Activated gamma-delta T cell treated with Interleukin-2 at 50 U/mL for 16 hours (primary cell): ENCODE measurements at regions not wholly inside any gene's neighbourhood (a gene's known extent, or its start where the extent isn't known, plus 50 kb on each side); places are given as distances from the start of the nearest gene placed in this dataset.

ENCODE experiments used
- DNase-seq: peaks from one replicate; pipeline ENCODE4 v3.0.0-alpha.2; 2020

GRCh38 chr11:29023761-29024160 lies 915.6 kb downstream of the METTL15 start:
- DNase-seq, result no peak

GRCh38 chr11:29022676-29023075 lies 914.5 kb downstream of the METTL15 start:
- no peak for DNase-seq

- no peak for DNase-seq
Observed at GRCh38 chr11:29019960-29020683, 911.9 kb downstream of the METTL15 start.

- DNase-seq, result no peak
Observed at GRCh38 chr11:29018631-29019030, 910.4 kb downstream of the METTL15 start.

- DNase-seq, result no peak
Observed at GRCh38 chr11:29017941-29018340, 909.8 kb downstream of the METTL15 start.

GRCh38 chr11:29012507-29012906 lies 904.3 kb downstream of the METTL15 start:
- no peak for DNase-seq

- no peak for DNase-seq
Observed at GRCh38 chr11:29009426-29009825, 901.2 kb downstream of the METTL15 start.

GRCh38 chr11:29008481-29008880 lies 900.3 kb downstream of the METTL15 start:
- DNase-seq, result no peak

- no peak for DNase-seq
Observed at GRCh38 chr11:29006668-29007067, 898.5 kb downstream of the METTL15 start.

- no peak for DNase-seq
Observed at GRCh38 chr11:29005401-29005980, 897.3 kb downstream of the METTL15 start.

- no peak for DNase-seq
Observed at GRCh38 chr11:29002816-29003215, 894.6 kb downstream of the METTL15 start.

- no peak for DNase-seq
Observed at GRCh38 chr11:28999620-29000019, 891.4 kb downstream of the METTL15 start.

- no peak for DNase-seq
Observed at GRCh38 chr11:28992996-28993395, 884.8 kb downstream of the METTL15 start.

- no peak for DNase-seq
Observed at GRCh38 chr11:28984231-28984630, 876.0 kb downstream of the METTL15 start.

- no peak for DNase-seq
Observed at GRCh38 chr11:28983780-28984179, 875.6 kb downstream of the METTL15 start.

GRCh38 chr11:28981381-28981780 lies 873.2 kb downstream of the METTL15 start:
- no peak for DNase-seq

GRCh38 chr11:28976801-28977145 lies 868.6 kb downstream of the METTL15 start:
- DNase-seq, result no peak

- DNase-seq, result no peak
Observed at GRCh38 chr11:28976012-28976800, 868.0 kb downstream of the METTL15 start.

- no peak for DNase-seq
Observed at GRCh38 chr11:28969832-28970231, 861.6 kb downstream of the METTL15 start.

GRCh38 chr11:28966951-28967350 lies 858.8 kb downstream of the METTL15 start:
- DNase-seq, result no peak

- DNase-seq, result no peak
Observed at GRCh38 chr11:28965819-28966218, 857.6 kb downstream of the METTL15 start.

GRCh38 chr11:28964811-28965210 lies 856.6 kb downstream of the METTL15 start:
- no peak for DNase-seq

GRCh38 chr11:28963187-28963586 lies 855.0 kb downstream of the METTL15 start:
- no peak for DNase-seq

GRCh38 chr11:28962502-28962901 lies 854.3 kb downstream of the METTL15 start:
- no peak for DNase-seq
